GM12878 (cell line): ENCODE measurements at regions not wholly inside any gene's neighbourhood (a gene's known extent, or its start where the extent isn't known, plus 50 kb on each side); places are given as distances from the start of the nearest gene placed in this dataset.

Experiments
- IRF3 ChIP-seq: fragments of 450-650 bp; IDR thresholded peaks from 2 replicates; pipeline ENCODE4 v1.6.1; 2014; ENCODE audit warnings: mild to moderate bottlenecking
- JUND ChIP-seq: IDR thresholded peaks from 2 replicates; pipeline ENCODE4 v1.6.1; 2012; ENCODE audit warnings: low read depth, mild to moderate bottlenecking, low read length, improper control_type of control experiment, moderate library complexity
- POLR2A ChIP-seq: IDR thresholded peaks from 2 replicates; pipeline ENCODE4 v1.6.1; 2011; ENCODE audit warnings: low read depth, mild to moderate bottlenecking, low read length
- SUZ12 ChIP-seq: fragments of 200-600 bp; sonication (generic); IDR thresholded peaks from one replicate; pipeline ENCODE4 v1.6.1; 2018; ENCODE audit warnings: antibody characterized with exemption, mild to moderate bottlenecking; ENCODE audit not compliant: unreplicated experiment
- ZBTB33 ChIP-seq: fragments of 450-650 bp; IDR thresholded peaks from 2 replicates; pipeline ENCODE4 v1.6.1; 2017; ENCODE audit warnings: mild to moderate bottlenecking

GRCh38 chr10:44745920-44746319 lies 165.2 kb upstream of the TMEM72 start:
- TF ChIP-seq JUND, result no peak
- no peak for TF ChIP-seq SUZ12
- no peak for TF ChIP-seq POLR2A
- no peak for TF ChIP-seq IRF3
- no peak for TF ChIP-seq ZBTB33
